Mucosa of rectum (tissue), 2 donors: ENCODE measurements at regions not wholly inside any gene's neighbourhood (a gene's known extent, or its start where the extent isn't known, plus 50 kb on each side); places are given as distances from the start of the nearest gene placed in this dataset.
"Not testable (repeated sequence)": the region's sequence is repeated elsewhere in the genome, so short reads cannot be mapped to it uniquely, and the experiment has no call there.

Source experiments
- H3K27ac ChIP-seq, 2 donors: one replicate each; pipeline ENCODE4 v1.7.0; 2013; ENCODE audit warnings: inconsistent platforms in 2 of 2, low read depth in 2 of 2, low read length in 2 of 2
- H3K27me3 ChIP-seq, 2 donors: one replicate each; pipeline ENCODE4 v1.7.0; 2013; ENCODE audit warnings: low read length in 2 of 2; ENCODE audit not compliant: control insufficient read depth in 2 of 2, insufficient read depth in 2 of 2
- H3K36me3 ChIP-seq, 2 donors: one replicate each; pipeline ENCODE4 v1.7.0; 2013; ENCODE audit warnings: low read length in 2 of 2; ENCODE audit not compliant: control insufficient read depth in 2 of 2, insufficient read depth in 2 of 2
- H3K4me1 ChIP-seq, 2 donors: one replicate each; pipeline ENCODE4 v1.7.0; 2013; ENCODE audit warnings: low read length in 2 of 2, mild to moderate bottlenecking in 1 of 2; ENCODE audit not compliant: control insufficient read depth in 2 of 2, insufficient read depth in 2 of 2
- H3K4me3 ChIP-seq, 2 donors: one replicate each; pipeline ENCODE4 v1.7.0; 2013; ENCODE audit warnings: low read length in 2 of 2
- H3K9ac ChIP-seq, 2 donors: one replicate each; pipeline ENCODE4 v1.7.0; 2013; ENCODE audit warnings: low read length in 2 of 2, low read depth in 1 of 2, mild to moderate bottlenecking in 1 of 2
- H3K9me3 ChIP-seq, 2 donors: one replicate each; pipeline ENCODE4 v1.7.0; 2013; ENCODE audit warnings: low read length in 2 of 2; ENCODE audit not compliant: control insufficient read depth in 2 of 2
- donor health status: healthy.
- donor health status: Normal muscosa, but diverticular disease.

GRCh38 chr14:27712364-27712763, 1054.2 kb upstream of the FOXG1 start:
- Histone ChIP-seq H3K27ac (no peak overlapping the region), H3K36me3 (no peaks in the 10 kb centered on the region), H3K9ac (no peak overlapping the region), H3K4me3 (no peak overlapping the region), H3K4me1 (no peaks in the 10 kb centered on the region), H3K9me3 (peaks cover 0 to 6% of the 10 kb centered on the region in 2 donors), H3K27me3 (no peaks in the 10 kb centered on the region)

- H3K4me3 ChIP-seq, result no peak overlapping the region
- H3K36me3 ChIP-seq, result no peaks in the 10 kb centered on the region
- peaks cover 0 to 2% of the 10 kb centered on the region in 2 donors for H3K9me3 ChIP-seq
- H3K27ac ChIP-seq, result no peak overlapping the region
- no peaks in the 10 kb centered on the region for H3K4me1 ChIP-seq
- no peaks in the 10 kb centered on the region for H3K27me3 ChIP-seq
- no peak overlapping the region for H3K9ac ChIP-seq
These were observed 1051.0 kb upstream of the FOXG1 start for GRCh38 chr14:27715561-27715960.

- H3K9ac ChIP-seq, result no peak overlapping the region
- no peaks in the 10 kb centered on the region for H3K4me1 ChIP-seq
- H3K9me3 ChIP-seq, result no peaks in the 10 kb centered on the region
- H3K4me3 ChIP-seq, result no peak overlapping the region
- no peak overlapping the region for H3K27ac ChIP-seq
- H3K36me3 ChIP-seq, result no peaks in the 10 kb centered on the region
- no peaks in the 10 kb centered on the region for H3K27me3 ChIP-seq
These were observed 1044.8 kb upstream of the FOXG1 start for GRCh38 chr14:27721760-27722159.

GRCh38 chr14:27725482-27725881, 1041.1 kb upstream of the FOXG1 start:
- Histone ChIP-seq H3K4me1 (no peaks in the 10 kb centered on the region), H3K9me3 (peaks cover 0 to 3% of the 10 kb centered on the region in 2 donors), H3K27me3 (no peaks in the 10 kb centered on the region), H3K9ac (no peak overlapping the region), H3K4me3 (no peak overlapping the region), H3K36me3 (no peaks in the 10 kb centered on the region), H3K27ac (no peak overlapping the region)

- Histone ChIP-seq H3K27me3 (no peaks in the 10 kb centered on the region), H3K9me3 (peaks cover 0 to 3% of the 10 kb centered on the region in 2 donors), H3K36me3 (no peaks in the 10 kb centered on the region), H3K9ac (no peak overlapping the region), H3K27ac (no peak overlapping the region), H3K4me3 (no peak overlapping the region), H3K4me1 (no peaks in the 10 kb centered on the region)
These were observed 1039.3 kb upstream of the FOXG1 start for GRCh38 chr14:27727251-27727770.

GRCh38 chr14:27730204-27730603, 1036.4 kb upstream of the FOXG1 start:
- no peaks in the 10 kb centered on the region for H3K36me3 ChIP-seq
- H3K9me3 ChIP-seq, result peaks cover 0 to 3% of the 10 kb centered on the region in 2 donors
- H3K27ac ChIP-seq, result no peak overlapping the region
- no peaks in the 10 kb centered on the region for H3K4me1 ChIP-seq
- H3K9ac ChIP-seq, result no peak overlapping the region
- H3K27me3 ChIP-seq, result no peaks in the 10 kb centered on the region
- no peak overlapping the region for H3K4me3 ChIP-seq

- no peak overlapping the region for H3K9ac ChIP-seq
- H3K4me1 ChIP-seq, result no peaks in the 10 kb centered on the region
- no peaks in the 10 kb centered on the region for H3K27me3 ChIP-seq
- H3K27ac ChIP-seq, result no peak overlapping the region
- H3K36me3 ChIP-seq, result no peaks in the 10 kb centered on the region
- H3K9me3 ChIP-seq, result no peaks in the 10 kb centered on the region
- H3K4me3 ChIP-seq, result no peak overlapping the region
These were observed 1026.9 kb upstream of the FOXG1 start for GRCh38 chr14:27739657-27740156.

- no peak overlapping the region for H3K27ac ChIP-seq
- no peaks in the 10 kb centered on the region for H3K27me3 ChIP-seq
- H3K9me3 ChIP-seq, result no peaks in the 10 kb centered on the region
- no peaks in the 10 kb centered on the region for H3K4me1 ChIP-seq
- H3K36me3 ChIP-seq, result no peaks in the 10 kb centered on the region
- no peak overlapping the region for H3K4me3 ChIP-seq
- H3K9ac ChIP-seq, result no peak overlapping the region
These were observed 1016.5 kb upstream of the FOXG1 start for GRCh38 chr14:27750114-27750513.

- not testable (repeated sequence) for H3K27ac ChIP-seq, H3K4me3 ChIP-seq, H3K9me3 ChIP-seq, H3K36me3 ChIP-seq, H3K9ac ChIP-seq, H3K27me3 ChIP-seq, H3K4me1 ChIP-seq
These were observed 1008.9 kb upstream of the FOXG1 start for GRCh38 chr14:27757642-27758041.

GRCh38 chr14:27760367-27760766, 1006.2 kb upstream of the FOXG1 start:
- H3K9ac ChIP-seq, H3K4me1 ChIP-seq, H3K36me3 ChIP-seq, H3K27me3 ChIP-seq, H3K4me3 ChIP-seq, H3K27ac ChIP-seq, H3K9me3 ChIP-seq: not testable (repeated sequence)
